ENCODE measurements at regions not wholly inside any gene's neighbourhood (a gene's known extent, or its start where the extent isn't known, plus 50 kb on each side); places are given as distances from the start of the nearest gene placed in this dataset.

DNA sequence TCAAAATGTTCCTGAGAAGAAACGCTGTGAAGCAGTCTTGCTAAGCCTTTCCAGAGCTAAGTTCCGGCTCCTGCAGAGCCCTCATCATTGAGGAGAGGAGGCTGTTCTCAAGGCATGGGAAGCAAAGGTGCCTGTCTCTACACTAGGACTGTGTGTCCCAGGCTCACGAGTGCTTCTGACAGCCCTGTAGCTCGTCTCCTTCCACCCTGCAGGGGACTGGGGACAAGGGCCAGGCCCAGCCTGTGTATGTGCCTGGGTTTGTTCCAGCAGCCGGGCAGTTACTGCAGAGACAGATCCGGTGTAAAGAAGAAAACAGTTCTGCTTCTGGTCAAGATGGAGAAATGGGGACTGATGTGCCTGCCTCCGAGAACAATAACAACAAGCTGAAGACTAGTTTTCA is 156.0 kb downstream of the ENGASE start:
- TF ChIP-seq, protein P1, sequence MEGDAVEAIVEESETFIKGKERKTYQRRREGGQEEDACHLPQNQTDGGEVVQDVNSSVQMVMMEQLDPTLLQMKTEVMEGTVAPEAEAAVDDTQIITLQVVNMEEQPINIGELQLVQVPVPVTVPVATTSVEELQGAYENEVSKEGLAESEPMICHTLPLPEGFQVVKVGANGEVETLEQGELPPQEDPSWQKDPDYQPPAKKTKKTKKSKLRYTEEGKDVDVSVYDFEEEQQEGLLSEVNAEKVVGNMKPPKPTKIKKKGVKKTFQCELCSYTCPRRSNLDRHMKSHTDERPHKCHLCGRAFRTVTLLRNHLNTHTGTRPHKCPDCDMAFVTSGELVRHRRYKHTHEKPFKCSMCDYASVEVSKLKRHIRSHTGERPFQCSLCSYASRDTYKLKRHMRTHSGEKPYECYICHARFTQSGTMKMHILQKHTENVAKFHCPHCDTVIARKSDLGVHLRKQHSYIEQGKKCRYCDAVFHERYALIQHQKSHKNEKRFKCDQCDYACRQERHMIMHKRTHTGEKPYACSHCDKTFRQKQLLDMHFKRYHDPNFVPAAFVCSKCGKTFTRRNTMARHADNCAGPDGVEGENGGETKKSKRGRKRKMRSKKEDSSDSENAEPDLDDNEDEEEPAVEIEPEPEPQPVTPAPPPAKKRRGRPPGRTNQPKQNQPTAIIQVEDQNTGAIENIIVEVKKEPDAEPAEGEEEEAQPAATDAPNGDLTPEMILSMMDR (IDR thresholded peaks at IDR 0.05) = no peak
- TF ChIP-seq POLR2A (IDR thresholded peaks at IDR 0.05) = no peak
